A549 (cell line): ENCODE measurements at regions not wholly inside any gene's neighbourhood (a gene's known extent, or its start where the extent isn't known, plus 50 kb on each side); places are given as distances from the start of the nearest gene placed in this dataset.

Experiments
- ATAC-seq, 2 experiments: fragments of 200-7000 bp in 1 of 2; fragments of >200 bp in 1 of 2; cut with Nextera tagmentation in 1 of 2; cut with Tn5 transposase in 1 of 2; 3 replicates each; pipeline versions ENCODE4 v1.8.0 to v1.9.1; 2018 to 2020; ENCODE audit warnings: mild to moderate bottlenecking in 1 of 2, moderate library complexity in 1 of 2
- CTCF ChIA-PET: fragments of 300-600 bp; sonication (Branson Sonifier 250); formaldehyde crosslinking; extraction: SDS; loops from one replicate; lab custom pipeline; 2021; ENCODE audit warnings: antibody characterized with exemption, inconsistent platforms; lab: Yijun Ruan, JAX
- POLR2A ChIA-PET: fragments of 350-600 bp; formaldehyde crosslinking; extraction: SDS; loops from one replicate; lab custom pipeline; 2021; ENCODE audit warnings: antibody characterized with exemption, inconsistent platforms; lab: Yijun Ruan, JAX
- DNase-seq, 2 experiments: peaks; one replicate each; pipeline versions ENCODE4 v3.0.0 to v3.0.0-alpha.2; 2011 to 2016; ENCODE audit warnings: low read depth in 1 of 2, low spot score in 1 of 2
- FAIRE-seq: peaks from 2 replicates; lab custom pipeline; 2011; peaks lifted over from hg19 to GRCh38; lab: Jason Lieb, UNC
- H3K27ac ChIP-seq, 2 experiments: fragments of >200 bp; sonication (Bioruptor Twin); formaldehyde crosslinking; 3 replicates each; pipeline ENCODE4 v1.5.1; 2016 to 2017
- H3K4me1 ChIP-seq: fragments of >200 bp; sonication (Bioruptor Twin); formaldehyde crosslinking; 3 replicates; pipeline ENCODE4 v1.6.1; 2016
- H3K4me2 ChIP-seq: fragments of >200 bp; sonication (Bioruptor Twin); formaldehyde crosslinking; 3 replicates; pipeline ENCODE4 v1.6.1; 2016
- H3K4me3 ChIP-seq: fragments of >200 bp; sonication (Bioruptor Twin); formaldehyde crosslinking; 3 replicates; pipeline ENCODE4 v1.5.1; 2016
- H3K9me3 ChIP-seq: fragments of >200 bp; sonication (Bioruptor Twin); formaldehyde crosslinking; 3 replicates; pipeline ENCODE4 v1.6.1; 2016
- BHLHE40 ChIP-seq: IDR thresholded peaks from 2 replicates; pipeline ENCODE4 v1.6.1; 2012; ENCODE audit warnings: low read depth, low read length, inconsistent platforms
- CBX8 ChIP-seq: fragments of 200-600 bp; sonication (generic); IDR thresholded peaks from 2 replicates; pipeline ENCODE4 v1.6.1; 2016
- CHD2 ChIP-seq: fragments of 150-350 bp; IDR thresholded peaks from 2 replicates; pipeline ENCODE4 v1.6.1; 2014; ENCODE audit warnings: low read length; ENCODE audit not compliant: partially characterized antibody
- FOSB ChIP-seq: fragments of 250-450 bp; sonication (Bioruptor Pico); IDR thresholded peaks from 2 replicates; pipeline ENCODE4 v1.5.0; 2020; ENCODE audit warnings: mild to moderate bottlenecking, moderate library complexity
- FOXS1 ChIP-seq: fragments of 250-450 bp; sonication (Bioruptor Pico); IDR thresholded peaks from 2 replicates; pipeline ENCODE4 v1.5.0; 2020; ENCODE audit warnings: mild to moderate bottlenecking, moderate library complexity
- HDAC2 ChIP-seq: fragments of 200-600 bp; sonication (generic); IDR thresholded peaks from 2 replicates; pipeline ENCODE4 v1.6.1; 2016
- HEYL ChIP-seq: fragments of 250-450 bp; sonication (Bioruptor Pico); IDR thresholded peaks from 2 replicates; pipeline ENCODE4 v1.8.0; 2021; ENCODE audit warnings: mild to moderate bottlenecking, moderate library complexity
- HOXA7 ChIP-seq: fragments of 250-450 bp; sonication (Bioruptor Pico); IDR thresholded peaks from 2 replicates; pipeline ENCODE4 v1.5.0; 2020; ENCODE audit warnings: mild to moderate bottlenecking, moderate library complexity
- HOXB5 ChIP-seq: fragments of 250-450 bp; sonication (Bioruptor Pico); IDR thresholded peaks from 2 replicates; pipeline ENCODE4 v1.5.0; 2020; ENCODE audit warnings: mild to moderate bottlenecking, moderate library complexity
- KDM1A ChIP-seq: fragments of 200-600 bp; sonication (generic); IDR thresholded peaks from 2 replicates; pipeline ENCODE4 v1.6.1; 2016; ENCODE audit warnings: low read depth, mild to moderate bottlenecking
- MAX ChIP-seq: IDR thresholded peaks from 2 replicates; pipeline ENCODE4 v1.6.1; 2012
- NPAS2 ChIP-seq: fragments of 250-450 bp; sonication (Bioruptor Pico); IDR thresholded peaks from 2 replicates; pipeline ENCODE4 v1.8.0; 2022; ENCODE audit warnings: mild to moderate bottlenecking, moderate library complexity, borderline replicate concordance
- NR3C1 ChIP-seq: fragments of >200 bp; sonication (Bioruptor Twin); formaldehyde crosslinking; IDR thresholded peaks from 3 replicates; pipeline ENCODE4 v1.6.1; 2017
- RARB ChIP-seq: fragments of 250-450 bp; sonication (Bioruptor Pico); IDR thresholded peaks from 2 replicates; pipeline ENCODE4 v1.8.0; 2021; ENCODE audit warnings: mild to moderate bottlenecking, moderate library complexity
- RCOR1 ChIP-seq: fragments of 150-350 bp; IDR thresholded peaks from 2 replicates; pipeline ENCODE4 v1.6.1; 2014; ENCODE audit warnings: antibody characterized with exemption, low read length, low read depth
- RFX5 ChIP-seq: fragments of 450-650 bp; IDR thresholded peaks from 2 replicates; pipeline ENCODE4 v1.7.1; 2014; ENCODE audit warnings: antibody characterized with exemption, mild to moderate bottlenecking, moderate library complexity
- RNF2 ChIP-seq: fragments of 200-600 bp; sonication (generic); IDR thresholded peaks from 2 replicates; pipeline ENCODE4 v1.6.1; 2016; ENCODE audit warnings: low read depth, mild to moderate bottlenecking, antibody characterized with exemption, moderate library complexity, borderline replicate concordance
- ZC3H11A ChIP-seq: fragments of 450-650 bp; IDR thresholded peaks from 2 replicates; pipeline ENCODE4 v1.6.1; 2014; ENCODE audit warnings: antibody characterized with exemption, mild to moderate bottlenecking
- ZNF302 ChIP-seq: fragments of 250-450 bp; sonication (Bioruptor Pico); IDR thresholded peaks from 2 replicates; pipeline ENCODE4 v1.9.0; 2021; ENCODE audit warnings: inconsistent platforms, mild to moderate bottlenecking, moderate library complexity
- ZSCAN20 ChIP-seq: fragments of 250-450 bp; sonication (Bioruptor Pico); IDR thresholded peaks from 2 replicates; pipeline ENCODE4 v1.8.0; 2022; ENCODE audit warnings: mild to moderate bottlenecking, moderate library complexity
- WGBS: methylation state at CpG from one replicate; pipeline ENCODE4 v1.1.6; 2017; ENCODE audit errors: missing lambda C conversion rate; 5-methylcytosine and 5-hydroxymethylcytosine counted together
- TF ChIP-seq, protein P1 (sequence below): fragments of >200 bp; sonication (Bioruptor Twin); formaldehyde crosslinking; IDR thresholded peaks from 3 replicates; pipeline ENCODE4 v1.5.1; 2016
- TF ChIP-seq, protein P2 (sequence below): fragments of 200-600 bp; sonication (generic); IDR thresholded peaks from 2 replicates; pipeline ENCODE4 v1.6.1; 2016; ENCODE audit warnings: antibody characterized with exemption, mild to moderate bottlenecking, moderate library complexity
- TF ChIP-seq, protein P3 (sequence below): fragments of >200 bp; sonication (Bioruptor Twin); formaldehyde crosslinking; IDR thresholded peaks from 3 replicates; pipeline ENCODE4 v1.6.1; 2016

- 4% methylated on average over 1 of the region's 1 CpG for WGBS
- no peak for FAIRE-seq
- TF ChIP-seq NR3C1 (no peak), RARB (CRISPR knock-in tag) (no peak), HOXB5 (no peak), CHD2 (no peak), ZNF302 (CRISPR knock-in tag) (no peak)
- TF ChIP-seq, all 56 proteins: peak for 0
- H3K9me3 ChIP-seq = no peaks in the 10 kb centered on the region
- no peak overlapping the region for H3K27ac ChIP-seq
- DNase-seq (no peak), ATAC-seq (no peak)
- CTCF ChIA-PET = no interaction called here
- POLR2A ChIA-PET = no interaction called here
- no peak overlapping the region for H3K4me3 ChIP-seq
- no peak overlapping the region for H3K4me2 ChIP-seq
- no peaks in the 10 kb centered on the region for H3K4me1 ChIP-seq
Observed at GRCh38 chr4:132823419-132823818, 325.7 kb upstream of the PCDH10 start.

GRCh38 chr4:132824761-132825160 is 324.3 kb upstream of the PCDH10 start:
- H3K4me2 ChIP-seq = no peak overlapping the region
- no peaks in the 10 kb centered on the region for H3K9me3 ChIP-seq
- ChIA-PET POLR2A (no interaction called here), CTCF (no interaction called here)
- TF ChIP-seq RNF2 = no peak
- TF ChIP-seq MAX = no peak
- TF ChIP-seq RCOR1 = no peak
- no peak for TF ChIP-seq FOSB (CRISPR knock-in tag)
- no peak for TF ChIP-seq RFX5
- no peak for TF ChIP-seq ZC3H11A
- TF ChIP-seq ZSCAN20 (CRISPR knock-in tag) = no peak
- no peak for TF ChIP-seq KDM1A
- TF ChIP-seq NPAS2 (CRISPR knock-in tag) = no peak
- no peak for TF ChIP-seq BHLHE40
- ATAC-seq (no peak), FAIRE-seq (no peak), DNase-seq (no peak)
- H3K4me1 ChIP-seq = no peaks in the 10 kb centered on the region
- no peak overlapping the region for H3K27ac ChIP-seq
- no peak overlapping the region for H3K4me3 ChIP-seq
- 51% methylated on average over 8 of the region's 8 CpGs for WGBS

DNA sequence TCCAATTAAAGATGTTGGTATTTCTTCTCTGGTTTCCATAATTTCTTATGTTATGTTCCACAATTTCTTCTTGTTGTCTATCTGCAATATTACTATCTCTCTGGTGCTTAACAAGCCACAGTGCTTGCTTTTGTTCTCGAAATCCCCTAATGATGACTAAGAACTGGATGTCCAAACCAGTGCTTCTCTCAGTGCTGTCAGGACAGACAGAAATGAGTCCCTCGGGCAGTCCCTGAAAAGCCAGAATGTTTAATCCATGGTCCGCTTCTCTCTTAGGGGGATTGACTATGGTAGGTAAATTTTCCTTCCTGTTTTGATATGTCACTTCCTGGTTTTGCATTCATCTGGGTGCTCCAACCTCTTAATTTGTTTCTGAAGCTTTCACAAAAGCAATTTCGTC is 321.6 kb upstream of the PCDH10 start:
- FAIRE-seq (no peak), ATAC-seq (no peak), DNase-seq (no peak)
- Histone ChIP-seq H3K4me3 (no peak overlapping the region), H3K4me1 (no peaks in the 10 kb centered on the region), H3K4me2 (no peak overlapping the region), H3K27ac (no peak overlapping the region), H3K9me3 (no peaks in the 10 kb centered on the region)
- WGBS = 23% methylated on average over 4 of the region's 4 CpGs
- POLR2A ChIA-PET = no interaction called here
- CTCF ChIA-PET = no interaction called here
- TF ChIP-seq HEYL (CRISPR knock-in tag) (no peak), CBX8 (no peak), FOXS1 (CRISPR knock-in tag) (no peak), HDAC2 (no peak), ZC3H11A (no peak), HOXA7 (CRISPR knock-in tag) (no peak)
- TF ChIP-seq, protein P1, sequence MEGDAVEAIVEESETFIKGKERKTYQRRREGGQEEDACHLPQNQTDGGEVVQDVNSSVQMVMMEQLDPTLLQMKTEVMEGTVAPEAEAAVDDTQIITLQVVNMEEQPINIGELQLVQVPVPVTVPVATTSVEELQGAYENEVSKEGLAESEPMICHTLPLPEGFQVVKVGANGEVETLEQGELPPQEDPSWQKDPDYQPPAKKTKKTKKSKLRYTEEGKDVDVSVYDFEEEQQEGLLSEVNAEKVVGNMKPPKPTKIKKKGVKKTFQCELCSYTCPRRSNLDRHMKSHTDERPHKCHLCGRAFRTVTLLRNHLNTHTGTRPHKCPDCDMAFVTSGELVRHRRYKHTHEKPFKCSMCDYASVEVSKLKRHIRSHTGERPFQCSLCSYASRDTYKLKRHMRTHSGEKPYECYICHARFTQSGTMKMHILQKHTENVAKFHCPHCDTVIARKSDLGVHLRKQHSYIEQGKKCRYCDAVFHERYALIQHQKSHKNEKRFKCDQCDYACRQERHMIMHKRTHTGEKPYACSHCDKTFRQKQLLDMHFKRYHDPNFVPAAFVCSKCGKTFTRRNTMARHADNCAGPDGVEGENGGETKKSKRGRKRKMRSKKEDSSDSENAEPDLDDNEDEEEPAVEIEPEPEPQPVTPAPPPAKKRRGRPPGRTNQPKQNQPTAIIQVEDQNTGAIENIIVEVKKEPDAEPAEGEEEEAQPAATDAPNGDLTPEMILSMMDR = no peak
- TF ChIP-seq, protein P2, sequence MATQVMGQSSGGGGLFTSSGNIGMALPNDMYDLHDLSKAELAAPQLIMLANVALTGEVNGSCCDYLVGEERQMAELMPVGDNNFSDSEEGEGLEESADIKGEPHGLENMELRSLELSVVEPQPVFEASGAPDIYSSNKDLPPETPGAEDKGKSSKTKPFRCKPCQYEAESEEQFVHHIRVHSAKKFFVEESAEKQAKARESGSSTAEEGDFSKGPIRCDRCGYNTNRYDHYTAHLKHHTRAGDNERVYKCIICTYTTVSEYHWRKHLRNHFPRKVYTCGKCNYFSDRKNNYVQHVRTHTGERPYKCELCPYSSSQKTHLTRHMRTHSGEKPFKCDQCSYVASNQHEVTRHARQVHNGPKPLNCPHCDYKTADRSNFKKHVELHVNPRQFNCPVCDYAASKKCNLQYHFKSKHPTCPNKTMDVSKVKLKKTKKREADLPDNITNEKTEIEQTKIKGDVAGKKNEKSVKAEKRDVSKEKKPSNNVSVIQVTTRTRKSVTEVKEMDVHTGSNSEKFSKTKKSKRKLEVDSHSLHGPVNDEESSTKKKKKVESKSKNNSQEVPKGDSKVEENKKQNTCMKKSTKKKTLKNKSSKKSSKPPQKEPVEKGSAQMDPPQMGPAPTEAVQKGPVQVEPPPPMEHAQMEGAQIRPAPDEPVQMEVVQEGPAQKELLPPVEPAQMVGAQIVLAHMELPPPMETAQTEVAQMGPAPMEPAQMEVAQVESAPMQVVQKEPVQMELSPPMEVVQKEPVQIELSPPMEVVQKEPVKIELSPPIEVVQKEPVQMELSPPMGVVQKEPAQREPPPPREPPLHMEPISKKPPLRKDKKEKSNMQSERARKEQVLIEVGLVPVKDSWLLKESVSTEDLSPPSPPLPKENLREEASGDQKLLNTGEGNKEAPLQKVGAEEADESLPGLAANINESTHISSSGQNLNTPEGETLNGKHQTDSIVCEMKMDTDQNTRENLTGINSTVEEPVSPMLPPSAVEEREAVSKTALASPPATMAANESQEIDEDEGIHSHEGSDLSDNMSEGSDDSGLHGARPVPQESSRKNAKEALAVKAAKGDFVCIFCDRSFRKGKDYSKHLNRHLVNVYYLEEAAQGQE = no peak
- TF ChIP-seq, protein P3, sequence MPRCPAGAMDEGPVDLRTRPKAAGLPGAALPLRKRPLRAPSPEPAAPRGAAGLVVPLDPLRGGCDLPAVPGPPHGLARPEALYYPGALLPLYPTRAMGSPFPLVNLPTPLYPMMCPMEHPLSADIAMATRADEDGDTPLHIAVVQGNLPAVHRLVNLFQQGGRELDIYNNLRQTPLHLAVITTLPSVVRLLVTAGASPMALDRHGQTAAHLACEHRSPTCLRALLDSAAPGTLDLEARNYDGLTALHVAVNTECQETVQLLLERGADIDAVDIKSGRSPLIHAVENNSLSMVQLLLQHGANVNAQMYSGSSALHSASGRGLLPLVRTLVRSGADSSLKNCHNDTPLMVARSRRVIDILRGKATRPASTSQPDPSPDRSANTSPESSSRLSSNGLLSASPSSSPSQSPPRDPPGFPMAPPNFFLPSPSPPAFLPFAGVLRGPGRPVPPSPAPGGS = no peak
- TF ChIP-seq, all 56 proteins: peak for 0
